Esophagus muscularis mucosa (tissue), 3 donors: ENCODE measurements at regions not wholly inside any gene's neighbourhood (a gene's known extent, or its start where the extent isn't known, plus 50 kb on each side); places are given as distances from the start of the nearest gene placed in this dataset.

Source experiments
- POLR2A ChIP-seq: fragments of 450-650 bp; IDR thresholded peaks from one replicate; pipeline ENCODE4 v1.6.1; 2017; ENCODE audit warnings: antibody characterized with exemption, moderate library complexity, mild to moderate bottlenecking, low read depth
- TF ChIP-seq, protein P1 (sequence below), 3 experiments: fragments of 200-600 bp in 2 of 3; fragments of 450-650 bp in 1 of 3; sonication (generic) in 2 of 3; IDR thresholded peaks; one replicate each; pipeline ENCODE4 v1.5.1; 2017 to 2019; ENCODE audit warnings: antibody characterized with exemption in 3 of 3, mild to moderate bottlenecking in 2 of 3, moderate library complexity in 1 of 3

DNA sequence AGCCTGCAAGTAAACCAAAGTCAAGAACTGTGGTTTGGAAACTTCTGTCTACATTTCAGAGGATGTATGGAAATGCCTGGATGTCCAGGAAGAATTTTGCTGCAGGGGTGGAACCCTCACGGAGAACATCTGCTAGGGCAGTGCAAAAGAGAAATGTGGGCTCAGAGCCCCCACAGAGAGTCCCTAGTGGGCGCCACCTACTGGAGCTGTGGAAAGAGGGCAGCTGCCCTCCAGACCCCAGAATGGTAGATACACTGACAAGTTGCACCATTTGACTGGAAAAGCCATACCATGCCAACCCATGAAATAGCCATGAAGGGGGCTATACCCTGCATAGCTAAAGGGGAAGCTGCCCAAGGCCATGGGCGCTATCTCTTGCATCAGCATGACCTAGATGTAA is 1672.4 kb downstream of the KCNT2 start:
- TF ChIP-seq POLR2A: no peak
- TF ChIP-seq, protein P1, sequence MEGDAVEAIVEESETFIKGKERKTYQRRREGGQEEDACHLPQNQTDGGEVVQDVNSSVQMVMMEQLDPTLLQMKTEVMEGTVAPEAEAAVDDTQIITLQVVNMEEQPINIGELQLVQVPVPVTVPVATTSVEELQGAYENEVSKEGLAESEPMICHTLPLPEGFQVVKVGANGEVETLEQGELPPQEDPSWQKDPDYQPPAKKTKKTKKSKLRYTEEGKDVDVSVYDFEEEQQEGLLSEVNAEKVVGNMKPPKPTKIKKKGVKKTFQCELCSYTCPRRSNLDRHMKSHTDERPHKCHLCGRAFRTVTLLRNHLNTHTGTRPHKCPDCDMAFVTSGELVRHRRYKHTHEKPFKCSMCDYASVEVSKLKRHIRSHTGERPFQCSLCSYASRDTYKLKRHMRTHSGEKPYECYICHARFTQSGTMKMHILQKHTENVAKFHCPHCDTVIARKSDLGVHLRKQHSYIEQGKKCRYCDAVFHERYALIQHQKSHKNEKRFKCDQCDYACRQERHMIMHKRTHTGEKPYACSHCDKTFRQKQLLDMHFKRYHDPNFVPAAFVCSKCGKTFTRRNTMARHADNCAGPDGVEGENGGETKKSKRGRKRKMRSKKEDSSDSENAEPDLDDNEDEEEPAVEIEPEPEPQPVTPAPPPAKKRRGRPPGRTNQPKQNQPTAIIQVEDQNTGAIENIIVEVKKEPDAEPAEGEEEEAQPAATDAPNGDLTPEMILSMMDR (IDR thresholded peaks at IDR 0.05): no peak
